HG03025 (cell line): ENCODE measurements at regions not wholly inside any gene's neighbourhood (a gene's known extent, or its start where the extent isn't known, plus 50 kb on each side); places are given as distances from the start of the nearest gene placed in this dataset.

ENCODE experiments used
- ATAC-seq: cut with Tn5 transposase; IDR thresholded peaks from one replicate; pipeline ENCODE4 v1.9.1; 2021; ENCODE audit warnings: mild to moderate bottlenecking, moderate library complexity; ENCODE audit not compliant: unreplicated experiment, low FRiP score

DNA sequence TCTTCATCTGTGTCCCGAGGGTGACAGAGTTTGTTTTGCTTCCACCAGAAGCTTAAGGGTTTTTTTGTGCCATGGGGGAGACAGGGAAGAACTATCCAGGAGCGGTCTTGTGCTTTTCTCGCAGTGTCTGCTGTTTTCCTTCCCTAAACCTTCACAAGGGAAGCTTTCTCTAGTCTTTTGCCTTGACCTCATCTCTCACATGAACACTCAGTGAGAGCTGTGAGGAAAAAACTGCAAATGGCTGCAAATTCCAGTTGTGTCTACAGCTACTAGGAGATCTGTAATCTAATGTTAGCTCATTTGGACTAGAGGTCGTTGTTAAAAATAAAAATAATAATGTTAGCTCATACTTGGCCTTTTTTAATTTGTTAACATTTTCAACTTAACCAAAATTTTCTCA lies 264.7 kb upstream of the SESN3 start:
- ATAC-seq = no peak

DNA sequence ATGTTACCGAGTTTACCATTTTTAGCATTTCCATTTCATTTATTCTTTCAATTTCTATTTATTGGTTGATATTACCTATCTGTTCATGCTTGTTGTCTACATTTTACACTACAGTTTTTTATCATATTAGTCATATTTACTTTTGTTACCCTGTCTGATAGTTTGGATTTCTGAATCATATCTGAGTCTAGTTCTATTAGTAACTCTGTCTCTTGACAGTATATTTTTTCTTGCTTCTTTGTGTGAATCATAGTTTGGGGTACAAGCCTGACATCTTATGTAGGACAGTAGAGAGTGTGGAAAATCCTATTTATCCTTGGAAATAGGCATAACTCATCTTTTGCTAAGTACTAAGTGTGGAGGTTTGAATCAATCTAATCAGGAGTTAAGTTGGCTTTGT lies 263.9 kb upstream of the SESN3 start:
- no peak for ATAC-seq

DNA sequence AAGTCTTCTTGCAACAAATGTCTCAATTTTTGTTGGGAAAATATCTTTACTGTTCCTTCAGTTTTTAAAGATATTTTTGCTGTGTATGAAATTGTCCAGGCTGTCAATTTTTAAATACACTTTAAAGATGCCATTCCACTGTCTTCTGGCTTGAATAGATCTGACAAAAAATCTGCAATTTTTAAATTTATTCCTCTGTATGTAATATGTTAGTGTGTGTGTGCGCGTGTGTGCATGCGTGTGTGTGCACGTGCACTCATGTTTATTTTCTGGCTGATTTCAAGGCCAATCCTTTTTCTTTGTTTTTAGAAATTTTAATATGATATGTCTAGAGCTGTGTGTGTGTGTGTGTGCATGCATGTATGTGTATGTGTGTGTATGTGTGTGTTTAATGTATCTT lies 263.2 kb upstream of the SESN3 start:
- ATAC-seq = no peak

DNA sequence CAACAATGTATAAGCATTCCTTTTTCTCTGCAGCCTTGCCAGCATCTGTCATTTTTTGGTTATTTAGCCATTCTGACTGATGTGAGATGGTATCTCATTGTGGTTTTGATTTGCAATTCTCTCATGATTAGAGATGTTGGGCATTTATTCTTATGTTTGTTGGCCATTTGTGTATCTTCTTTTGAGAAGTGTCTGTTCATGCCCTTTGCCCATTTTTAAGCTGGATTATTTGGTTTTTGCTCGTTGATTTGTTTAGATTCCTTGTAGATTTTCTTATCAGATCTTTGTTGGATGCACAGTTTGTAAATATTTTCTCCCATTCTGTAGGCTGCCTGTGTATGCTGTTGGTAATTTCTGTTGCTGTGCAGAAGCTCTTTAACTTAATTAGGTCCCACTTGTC lies 259.6 kb upstream of the SESN3 start:
- no peak for ATAC-seq

DNA sequence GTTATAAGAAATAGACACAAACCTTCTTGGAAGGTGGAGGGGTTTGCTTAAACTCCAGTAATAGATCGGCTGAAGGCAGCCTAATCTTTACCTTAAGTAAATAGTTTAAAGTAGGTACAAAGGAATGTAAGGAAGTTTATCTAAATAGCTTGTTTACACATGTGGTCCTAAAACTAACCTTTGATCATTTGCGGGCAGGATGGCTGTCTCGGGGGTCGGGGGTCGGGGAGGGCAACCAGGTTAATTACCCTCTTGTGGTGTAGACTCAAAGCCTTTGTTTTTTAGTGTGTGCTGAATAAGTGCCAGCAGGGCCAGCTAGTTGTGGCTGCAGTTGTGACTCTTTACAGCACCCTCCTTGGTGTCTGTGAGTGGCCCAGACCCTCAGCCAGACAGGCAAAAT lies 256.9 kb upstream of the SESN3 start:
- ATAC-seq = no peak

DNA sequence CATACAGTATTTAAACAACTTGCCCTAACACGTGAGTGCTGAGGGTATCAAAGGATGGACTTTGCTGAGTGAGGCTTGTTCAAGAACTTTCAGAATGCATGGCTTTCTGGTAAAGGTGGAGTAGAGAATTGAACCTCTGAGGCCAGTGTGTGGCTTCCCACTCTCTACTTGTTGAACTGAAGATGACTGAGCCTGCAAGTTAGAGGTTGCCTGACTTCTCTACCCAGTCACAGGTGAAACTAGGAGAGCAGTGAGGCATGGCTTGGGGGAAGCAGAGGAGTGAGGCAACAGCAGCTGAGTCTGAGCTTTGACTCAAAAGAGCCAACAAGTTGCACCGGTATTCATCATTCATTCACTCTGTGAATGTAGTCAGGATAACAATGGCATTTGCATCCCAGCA lies 256.4 kb upstream of the SESN3 start:
- peak; percentile 99 for ATAC-seq

DNA sequence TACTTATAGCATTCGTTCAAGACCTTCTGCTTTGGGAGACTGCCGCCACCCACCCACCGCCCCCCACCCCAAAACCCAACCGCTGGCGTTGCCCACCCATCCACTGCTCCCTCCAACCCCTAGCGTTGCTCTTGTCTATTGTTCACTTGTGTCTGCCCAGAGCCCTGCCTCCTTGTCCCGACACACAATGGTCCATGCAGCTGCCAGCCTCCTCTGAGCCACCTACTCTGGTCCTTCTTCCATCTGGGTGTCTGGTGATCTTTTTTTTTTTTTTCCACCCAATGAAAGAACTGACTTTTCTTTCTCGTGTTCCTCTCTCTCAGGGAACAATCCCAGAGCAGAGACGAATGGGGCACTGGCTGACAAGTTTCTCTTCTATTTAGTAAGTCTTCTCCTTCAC lies 256.0 kb upstream of the SESN3 start:
- peak; percentile 5 for ATAC-seq

DNA sequence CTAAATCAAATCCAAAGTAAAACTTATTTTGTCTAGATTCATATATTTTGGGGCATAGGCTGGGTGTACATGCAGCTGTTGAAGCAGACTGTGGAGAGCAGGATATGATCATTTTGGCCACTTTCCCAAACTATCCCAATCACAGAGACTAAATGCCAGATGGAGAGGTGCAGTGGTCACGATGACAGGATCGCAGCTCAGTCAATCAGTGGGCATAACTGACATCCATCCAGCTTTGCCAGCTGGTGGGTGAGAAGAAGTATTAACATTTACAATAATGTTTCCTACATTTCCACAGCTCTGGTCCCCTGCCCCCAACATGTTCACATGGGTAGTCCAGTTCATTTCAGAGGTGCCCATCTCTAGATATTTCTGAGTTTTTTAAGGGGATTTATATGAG lies 255.5 kb upstream of the SESN3 start:
- no peak for ATAC-seq

DNA sequence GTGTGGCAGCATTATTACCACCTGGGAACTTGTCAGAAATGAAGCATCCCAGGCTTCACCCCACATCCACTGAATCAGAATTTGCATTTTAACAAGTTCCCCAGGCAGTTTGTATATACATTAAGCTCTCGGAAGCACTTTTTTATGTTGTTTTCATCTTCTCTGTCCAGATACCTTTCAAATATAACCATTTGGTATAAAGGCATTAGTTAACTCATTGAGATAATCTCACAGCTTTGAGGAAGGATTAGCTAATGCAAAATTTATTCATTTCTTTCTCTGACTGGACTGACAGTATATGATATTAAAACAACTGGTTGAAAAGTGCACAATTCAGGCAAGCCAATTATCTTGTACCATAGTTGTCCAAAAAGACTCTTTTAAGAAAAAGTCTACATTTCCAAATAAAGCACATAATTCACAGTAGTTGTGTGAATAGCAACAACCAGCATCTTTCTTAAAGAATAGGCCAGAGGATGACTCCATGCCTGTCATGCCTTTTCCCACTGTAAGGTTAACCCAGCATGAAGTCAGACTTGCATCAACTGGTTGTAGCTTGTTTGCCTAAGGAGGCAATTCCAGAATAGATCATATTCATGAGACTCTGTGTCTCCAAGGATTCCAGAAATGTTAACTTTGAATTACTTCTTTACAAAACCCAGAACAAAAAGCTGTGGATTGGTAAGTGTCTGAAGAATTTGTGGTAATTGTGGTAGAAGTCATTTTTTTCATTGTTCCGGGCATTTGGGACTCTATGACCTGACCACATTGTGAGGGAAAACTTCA lies 254.3 kb upstream of the SESN3 start:
- no peak for ATAC-seq

DNA sequence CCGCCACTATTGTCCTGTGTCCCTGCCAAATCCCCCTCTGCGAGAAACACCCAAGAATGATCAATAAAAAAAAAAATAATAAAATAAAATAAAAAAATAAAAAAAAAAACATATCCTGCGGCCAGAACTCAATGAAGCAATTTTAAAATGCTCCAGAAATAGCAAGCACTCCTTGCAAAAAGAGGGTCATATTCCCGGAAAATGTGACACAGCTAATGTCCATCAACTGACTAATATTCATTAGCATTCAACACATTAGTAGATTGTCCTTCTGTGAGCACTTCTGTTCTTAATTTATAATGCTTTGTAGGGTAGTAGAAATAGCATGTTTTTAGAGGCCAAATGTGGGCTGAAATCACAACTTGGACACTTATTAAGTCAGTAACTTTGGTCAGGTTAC lies 252.3 kb upstream of the SESN3 start:
- no peak for ATAC-seq

DNA sequence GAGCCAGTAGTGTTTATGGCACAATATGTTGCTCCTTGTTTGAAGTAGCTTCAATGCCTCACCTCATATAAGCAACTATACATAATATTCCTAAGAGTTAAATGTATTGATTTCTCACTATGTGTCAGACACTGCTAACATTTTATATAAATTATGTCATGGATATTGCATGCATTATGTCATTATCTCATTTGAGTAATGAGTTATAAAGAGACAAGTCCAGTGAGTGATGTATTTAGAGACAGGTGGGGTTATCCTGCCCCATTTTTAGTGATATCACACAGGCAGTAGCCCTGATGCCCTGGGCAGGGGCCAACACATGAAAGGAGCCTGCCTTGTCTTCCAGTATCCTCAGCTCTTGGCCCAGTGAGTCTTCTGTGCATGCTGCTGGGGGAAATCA lies 247.0 kb upstream of the SESN3 start:
- no peak for ATAC-seq

DNA sequence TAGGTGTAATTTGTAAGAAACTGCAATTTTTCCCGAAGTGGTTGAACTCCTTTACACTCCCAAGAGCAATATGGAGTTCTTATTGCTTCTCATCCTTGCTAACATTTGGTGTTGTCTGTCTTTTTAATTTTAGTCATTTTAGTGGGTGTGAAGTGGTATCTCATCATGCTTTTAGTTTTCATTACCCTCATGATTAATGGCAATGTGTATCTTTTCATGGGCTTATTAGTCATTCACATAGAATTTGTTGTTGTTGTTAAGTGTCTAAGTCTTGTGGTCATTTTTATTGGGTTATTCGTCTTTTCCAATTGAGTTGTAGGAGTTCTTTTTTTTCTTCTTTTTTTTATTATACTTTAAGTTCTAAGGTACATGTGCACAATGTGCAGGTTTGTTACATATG lies 238.3 kb upstream of the SESN3 start:
- no peak for ATAC-seq

DNA sequence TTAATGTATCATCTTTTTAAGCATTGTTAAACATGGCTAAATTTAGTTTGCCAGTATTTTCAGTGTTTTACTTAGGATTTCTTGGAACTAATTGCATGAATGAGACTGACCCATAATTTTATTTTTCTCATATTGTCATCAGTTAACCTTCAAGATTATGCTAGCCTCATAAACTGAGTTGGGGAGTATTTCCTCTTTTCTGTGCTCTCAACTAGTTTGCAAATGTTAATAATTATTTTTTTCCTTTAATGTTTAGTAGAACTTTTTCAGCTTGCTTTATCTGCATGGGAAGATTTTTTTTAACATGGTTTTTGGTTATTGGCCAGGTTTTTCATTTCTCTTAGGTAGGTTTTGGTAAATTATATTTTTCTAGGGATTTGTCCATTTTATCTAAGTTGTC lies 235.4 kb upstream of the SESN3 start:
- ATAC-seq = no peak

DNA sequence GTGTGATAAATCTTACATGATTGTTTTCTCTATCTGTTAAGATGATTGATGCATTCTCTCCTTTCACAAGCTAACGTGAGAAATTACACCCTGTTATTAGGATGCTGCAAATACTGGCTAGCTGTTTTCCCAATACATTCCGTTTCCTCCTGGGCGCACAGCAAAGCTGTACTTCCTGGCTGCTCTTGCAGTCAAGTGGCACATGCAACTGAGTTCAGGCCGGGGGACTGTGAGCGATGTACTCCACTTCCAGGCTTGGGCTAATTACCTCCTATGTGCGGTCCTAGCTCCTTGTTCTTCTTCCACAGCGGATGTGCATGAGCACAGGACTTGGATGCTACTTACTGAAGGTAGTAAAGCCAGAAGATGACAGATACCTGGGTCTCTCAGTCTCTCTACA lies 234.9 kb upstream of the SESN3 start:
- ATAC-seq = no peak

DNA sequence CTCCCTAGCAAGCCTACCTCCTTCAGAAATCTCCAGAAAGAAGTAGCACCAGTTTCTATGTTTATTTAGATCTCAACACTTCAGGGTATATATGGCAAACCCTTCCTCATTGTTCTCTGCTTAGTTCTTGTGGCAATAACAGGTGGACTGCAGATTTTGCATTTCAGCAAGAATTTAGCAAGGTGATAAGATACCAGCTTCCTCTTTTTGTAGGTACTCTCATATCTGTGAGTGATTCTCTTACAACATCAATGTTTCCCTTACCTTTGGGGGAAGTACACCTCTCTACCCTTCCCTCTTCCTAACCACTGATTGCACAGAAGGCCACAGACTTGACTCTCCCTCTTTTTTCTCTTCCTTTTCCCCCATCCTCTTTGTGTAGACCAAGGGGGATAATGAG lies 230.9 kb upstream of the SESN3 start:
- no peak for ATAC-seq

DNA sequence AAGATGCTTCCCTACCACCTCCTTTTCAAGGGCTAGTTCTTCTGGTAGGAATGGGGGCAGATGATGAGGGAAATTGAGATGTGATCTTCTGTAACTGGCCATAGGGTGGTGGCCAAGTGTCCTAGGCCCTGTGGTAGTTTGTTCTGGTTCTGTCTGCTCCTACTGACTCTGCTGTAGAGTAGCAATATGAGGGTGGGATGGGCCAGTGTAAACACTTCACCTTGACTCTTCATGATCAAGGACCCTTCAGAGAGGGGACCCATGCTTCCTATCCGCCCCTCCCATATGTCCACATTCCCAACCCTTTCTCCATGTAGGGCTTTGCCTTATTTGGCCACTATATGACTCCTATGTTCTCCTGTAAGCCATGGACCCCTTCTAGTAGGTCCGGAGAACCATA lies 230.3 kb upstream of the SESN3 start:
- ATAC-seq = no peak

DNA sequence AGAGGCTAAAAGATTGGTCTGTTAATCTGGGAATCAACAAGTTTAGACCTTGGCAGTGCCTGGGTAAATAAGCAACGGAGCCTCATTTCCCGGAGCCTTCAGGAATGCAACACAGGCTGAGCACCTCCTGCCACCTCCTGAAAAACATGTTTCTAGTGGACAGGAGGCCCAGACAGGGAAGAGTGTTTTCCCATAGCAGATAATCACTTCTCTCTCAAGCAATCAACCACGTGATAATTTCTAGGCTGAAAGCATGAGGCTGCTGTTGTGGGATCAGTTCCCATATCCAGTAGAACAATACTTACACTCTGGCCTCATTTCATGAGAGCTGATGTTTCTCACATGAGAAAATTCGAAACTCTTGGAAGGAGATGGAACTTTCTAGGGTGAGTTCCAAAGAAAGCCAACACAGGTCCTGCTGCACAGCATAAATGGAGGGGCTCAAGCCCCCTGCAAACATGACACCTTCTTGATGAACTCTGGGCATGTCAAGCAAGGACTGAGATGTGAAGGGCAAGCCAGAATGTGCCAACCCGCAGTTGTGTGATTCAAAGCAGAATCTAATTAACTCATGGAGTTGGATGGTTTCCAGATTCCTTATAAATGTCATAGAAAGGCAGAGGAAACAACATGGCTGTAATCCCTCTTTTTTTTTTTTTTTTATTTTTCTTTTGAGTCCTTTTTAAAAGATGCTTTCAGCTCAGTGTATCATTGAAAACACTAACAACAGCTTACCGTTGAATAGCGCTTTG lies 228.5 kb upstream of the SESN3 start:
- ATAC-seq = no peak

DNA sequence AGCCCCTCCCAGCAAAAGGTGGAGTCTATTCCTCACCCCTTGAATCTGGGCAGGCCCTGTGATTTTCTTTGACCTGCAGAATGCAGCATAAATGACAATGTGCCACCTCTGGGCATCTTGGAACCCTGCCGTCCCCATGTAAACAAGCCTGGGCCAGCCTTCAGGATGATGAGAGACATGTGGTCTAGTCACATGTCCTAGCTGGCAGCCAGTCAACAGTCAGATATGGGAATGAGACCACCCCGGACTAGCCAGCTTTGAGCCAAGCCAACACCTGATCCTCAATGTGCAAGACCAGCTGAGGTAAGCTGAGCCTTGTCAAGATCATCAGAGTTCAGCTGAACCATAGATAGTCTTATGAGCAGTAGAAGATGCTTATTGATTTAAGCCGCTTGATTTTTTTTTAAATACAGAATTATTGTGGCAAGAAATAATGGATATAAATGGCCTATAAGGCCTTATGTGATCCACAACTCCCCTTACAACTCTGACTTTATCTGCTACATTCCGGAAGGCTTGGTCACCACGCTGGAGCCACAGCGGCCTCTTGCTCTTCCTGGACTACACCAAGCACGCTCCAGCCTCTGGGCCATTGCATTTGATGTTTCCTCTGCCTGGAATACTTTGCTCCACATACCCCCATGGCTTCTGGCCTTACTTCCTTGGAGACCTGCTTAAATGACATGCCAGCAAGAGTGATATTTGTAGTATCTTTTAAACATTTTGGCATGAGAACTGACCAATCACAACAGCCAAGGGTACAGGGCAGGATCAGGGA lies 225.9 kb upstream of the SESN3 start:
- no peak for ATAC-seq

DNA sequence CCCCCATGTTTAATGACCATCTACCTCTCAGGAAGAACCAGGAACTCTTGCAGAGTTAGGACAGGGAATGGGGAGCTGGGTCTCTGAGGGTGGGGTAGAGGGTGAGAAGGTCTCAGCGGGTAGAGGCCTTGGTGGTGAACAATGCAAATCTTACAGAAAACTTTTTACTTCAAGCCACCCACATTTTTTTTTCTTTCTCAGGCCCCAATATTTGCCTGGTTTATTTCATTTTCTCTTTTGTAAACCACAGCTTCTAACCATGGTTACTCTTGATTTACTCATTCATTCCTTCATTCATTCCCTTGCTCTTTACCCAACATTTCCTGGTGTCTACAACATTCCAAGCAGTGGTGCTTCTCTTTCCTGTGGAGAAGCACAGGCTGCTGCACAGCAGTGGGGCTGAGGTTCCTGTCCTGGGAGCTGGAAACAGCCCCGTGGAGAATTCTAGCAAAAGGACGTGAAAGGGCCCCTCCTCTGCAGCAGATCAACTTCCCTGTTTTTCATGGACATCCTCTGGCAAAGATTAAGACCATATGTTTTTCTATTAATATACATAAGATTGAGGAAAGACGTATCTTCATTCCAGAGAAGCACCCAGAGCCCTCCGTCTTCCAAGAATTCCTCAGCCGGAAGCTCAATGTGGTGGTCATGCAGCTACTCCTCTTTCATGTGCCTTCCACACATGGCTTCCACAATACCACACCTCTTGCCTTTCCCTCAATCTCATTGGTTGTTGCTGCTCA lies 224.4 kb upstream of the SESN3 start:
- ATAC-seq = peak; percentile 48

DNA sequence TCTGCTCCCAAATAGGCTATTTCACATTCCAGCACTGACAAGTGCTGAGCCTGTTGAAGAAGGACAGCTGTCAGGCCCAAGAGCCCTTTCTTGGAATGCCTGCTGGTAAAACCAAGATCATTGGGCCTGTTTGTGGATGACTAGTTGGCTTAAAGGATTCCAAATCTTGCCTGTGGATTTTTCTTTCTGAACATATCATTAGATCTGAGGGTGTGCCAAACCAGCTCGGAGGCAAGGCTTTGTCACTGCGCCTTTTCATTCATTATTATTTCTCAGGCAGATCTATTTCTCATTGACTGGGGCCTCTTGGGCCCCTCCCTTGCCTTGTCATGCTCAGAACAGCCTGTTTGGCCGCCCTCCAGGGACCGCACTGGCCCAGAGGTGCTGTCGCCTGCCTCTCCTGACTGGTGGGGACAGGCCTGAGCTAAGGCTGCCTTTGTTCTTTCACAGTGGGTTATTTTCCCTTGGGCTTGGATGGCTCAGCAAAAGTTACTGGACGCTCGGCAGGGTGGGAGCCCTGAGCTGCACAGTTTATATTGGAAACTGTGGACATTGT lies 222.7 kb upstream of the SESN3 start:
- ATAC-seq = no peak
